Endothelial cell of umbilical vein (primary cell): ENCODE measurements at regions not wholly inside any gene's neighbourhood (a gene's known extent, or its start where the extent isn't known, plus 50 kb on each side); places are given as distances from the start of the nearest gene placed in this dataset.

Source experiments
- CTCF ChIP-seq, 2 donors: IDR thresholded peaks; 1 replicate in 1 of 2; 2 replicates in 1 of 2; pipeline ENCODE4 v1.5.1; 2011; ENCODE audit warnings: low read length in 2 of 2, mild to moderate bottlenecking in 2 of 2, moderate library complexity in 2 of 2, control low read depth in 1 of 2, inconsistent platforms in 1 of 2, low read depth in 1 of 2; ENCODE audit not compliant: insufficient read depth in 1 of 2; ENCODE audit errors: extremely low read depth in 1 of 2
- EZH2 ChIP-seq: IDR thresholded peaks from 2 replicates; pipeline ENCODE4 v1.6.1; 2012; ENCODE audit warnings: borderline replicate concordance, low read depth, mild to moderate bottlenecking, moderate library complexity, low read length, inconsistent platforms; ENCODE audit not compliant: severe bottlenecking
- MAX ChIP-seq: IDR thresholded peaks from 2 replicates; pipeline ENCODE4 v1.6.1; 2011; ENCODE audit not compliant: insufficient read depth, insufficient read length
- POLR2A ChIP-seq: IDR thresholded peaks from 2 replicates; pipeline ENCODE4 v1.6.1; 2012; ENCODE audit warnings: low read depth, mild to moderate bottlenecking, control low read depth, low read length
- POLR2AphosphoS5 ChIP-seq: IDR thresholded peaks from 2 replicates; pipeline ENCODE4 v1.6.1; 2012; ENCODE audit warnings: low read depth, mild to moderate bottlenecking, control low read depth, low read length, moderate library complexity; ENCODE audit not compliant: insufficient read depth

GRCh38 chr22:48319321-48320047 lies 1508.2 kb downstream of the BRD1 start:
- TF ChIP-seq CTCF (IDR thresholded peaks at IDR 0.05; ENCODE audit: extremely low read depth in 1 of 2, insufficient read depth in 1 of 2, low read depth in 1 of 2, low read length in 2 of 2) (no peak), MAX (no peak), EZH2 (no peak), POLR2AphosphoS5 (no peak), POLR2A (no peak)
